ENCODE measurements at regions not wholly inside any gene's neighbourhood (a gene's known extent, or its start where the extent isn't known, plus 50 kb on each side); places are given as distances from the start of the nearest gene placed in this dataset.

DNA sequence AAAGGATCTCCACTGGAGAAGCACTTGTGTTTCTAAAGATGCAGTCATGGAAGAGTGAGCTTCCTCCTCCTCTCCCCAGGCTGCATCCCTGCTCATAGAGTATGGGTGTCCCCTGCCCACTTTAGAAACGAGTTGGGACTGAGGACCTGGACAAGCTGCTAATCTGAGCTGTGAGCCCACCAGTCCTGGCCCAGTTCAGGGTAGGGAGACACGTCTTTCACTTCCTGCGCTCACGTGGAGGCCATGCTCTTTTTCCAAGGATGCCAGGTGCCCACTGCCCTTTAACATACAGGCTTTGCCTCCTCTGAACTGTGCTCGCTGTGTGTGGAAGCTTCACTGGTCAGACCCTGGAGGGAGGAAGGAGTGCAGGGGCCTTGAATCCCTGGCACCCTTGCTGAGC is 316.3 kb downstream of the UACA start:
- WGBS (ENCODE audit: insufficient coverage, insufficient replicate concordance, low lambda C conversion rate, missing lambda C conversion rate), result 39% methylated on average over 5 of the region's 5 CpGs
- no peak for TF ChIP-seq NFYB (IDR thresholded peaks at IDR 0.05; ENCODE audit: insufficient read depth, low read depth, low read length)
- no peak for TF ChIP-seq SRF (IDR thresholded peaks at IDR 0.05; ENCODE audit: low read depth in 2 of 2, low read length in 2 of 2)
- no peak for TF ChIP-seq RB1 (IDR thresholded peaks at IDR 0.05; ENCODE audit: borderline replicate concordance)
- TF ChIP-seq SMARCA5 (IDR thresholded peaks at IDR 0.05), result no peak
- TF ChIP-seq, protein P1, sequence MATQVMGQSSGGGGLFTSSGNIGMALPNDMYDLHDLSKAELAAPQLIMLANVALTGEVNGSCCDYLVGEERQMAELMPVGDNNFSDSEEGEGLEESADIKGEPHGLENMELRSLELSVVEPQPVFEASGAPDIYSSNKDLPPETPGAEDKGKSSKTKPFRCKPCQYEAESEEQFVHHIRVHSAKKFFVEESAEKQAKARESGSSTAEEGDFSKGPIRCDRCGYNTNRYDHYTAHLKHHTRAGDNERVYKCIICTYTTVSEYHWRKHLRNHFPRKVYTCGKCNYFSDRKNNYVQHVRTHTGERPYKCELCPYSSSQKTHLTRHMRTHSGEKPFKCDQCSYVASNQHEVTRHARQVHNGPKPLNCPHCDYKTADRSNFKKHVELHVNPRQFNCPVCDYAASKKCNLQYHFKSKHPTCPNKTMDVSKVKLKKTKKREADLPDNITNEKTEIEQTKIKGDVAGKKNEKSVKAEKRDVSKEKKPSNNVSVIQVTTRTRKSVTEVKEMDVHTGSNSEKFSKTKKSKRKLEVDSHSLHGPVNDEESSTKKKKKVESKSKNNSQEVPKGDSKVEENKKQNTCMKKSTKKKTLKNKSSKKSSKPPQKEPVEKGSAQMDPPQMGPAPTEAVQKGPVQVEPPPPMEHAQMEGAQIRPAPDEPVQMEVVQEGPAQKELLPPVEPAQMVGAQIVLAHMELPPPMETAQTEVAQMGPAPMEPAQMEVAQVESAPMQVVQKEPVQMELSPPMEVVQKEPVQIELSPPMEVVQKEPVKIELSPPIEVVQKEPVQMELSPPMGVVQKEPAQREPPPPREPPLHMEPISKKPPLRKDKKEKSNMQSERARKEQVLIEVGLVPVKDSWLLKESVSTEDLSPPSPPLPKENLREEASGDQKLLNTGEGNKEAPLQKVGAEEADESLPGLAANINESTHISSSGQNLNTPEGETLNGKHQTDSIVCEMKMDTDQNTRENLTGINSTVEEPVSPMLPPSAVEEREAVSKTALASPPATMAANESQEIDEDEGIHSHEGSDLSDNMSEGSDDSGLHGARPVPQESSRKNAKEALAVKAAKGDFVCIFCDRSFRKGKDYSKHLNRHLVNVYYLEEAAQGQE (IDR thresholded peaks at IDR 0.05; ENCODE audit: low read depth, low read length), result no peak
- TF ChIP-seq, protein P2, sequence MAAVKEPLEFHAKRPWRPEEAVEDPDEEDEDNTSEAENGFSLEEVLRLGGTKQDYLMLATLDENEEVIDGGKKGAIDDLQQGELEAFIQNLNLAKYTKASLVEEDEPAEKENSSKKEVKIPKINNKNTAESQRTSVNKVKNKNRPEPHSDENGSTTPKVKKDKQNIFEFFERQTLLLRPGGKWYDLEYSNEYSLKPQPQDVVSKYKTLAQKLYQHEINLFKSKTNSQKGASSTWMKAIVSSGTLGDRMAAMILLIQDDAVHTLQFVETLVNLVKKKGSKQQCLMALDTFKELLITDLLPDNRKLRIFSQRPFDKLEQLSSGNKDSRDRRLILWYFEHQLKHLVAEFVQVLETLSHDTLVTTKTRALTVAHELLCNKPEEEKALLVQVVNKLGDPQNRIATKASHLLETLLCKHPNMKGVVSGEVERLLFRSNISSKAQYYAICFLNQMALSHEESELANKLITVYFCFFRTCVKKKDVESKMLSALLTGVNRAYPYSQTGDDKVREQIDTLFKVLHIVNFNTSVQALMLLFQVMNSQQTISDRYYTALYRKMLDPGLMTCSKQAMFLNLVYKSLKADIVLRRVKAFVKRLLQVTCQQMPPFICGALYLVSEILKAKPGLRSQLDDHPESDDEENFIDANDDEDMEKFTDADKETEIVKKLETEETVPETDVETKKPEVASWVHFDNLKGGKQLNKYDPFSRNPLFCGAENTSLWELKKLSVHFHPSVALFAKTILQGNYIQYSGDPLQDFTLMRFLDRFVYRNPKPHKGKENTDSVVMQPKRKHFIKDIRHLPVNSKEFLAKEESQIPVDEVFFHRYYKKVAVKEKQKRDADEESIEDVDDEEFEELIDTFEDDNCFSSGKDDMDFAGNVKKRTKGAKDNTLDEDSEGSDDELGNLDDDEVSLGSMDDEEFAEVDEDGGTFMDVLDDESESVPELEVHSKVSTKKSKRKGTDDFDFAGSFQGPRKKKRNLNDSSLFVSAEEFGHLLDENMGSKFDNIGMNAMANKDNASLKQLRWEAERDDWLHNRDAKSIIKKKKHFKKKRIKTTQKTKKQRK (IDR thresholded peaks at IDR 0.05; ENCODE audit: low read depth, low read length), result no peak
- no peak for TF ChIP-seq FOS (IDR thresholded peaks at IDR 0.05; ENCODE audit: borderline replicate concordance, extremely low read depth, insufficient read length)
- TF ChIP-seq RBBP5 (conservative IDR thresholded peaks at IDR 0.05), result no peak
- no peak for TF ChIP-seq TARDBP (IDR thresholded peaks at IDR 0.05; ENCODE audit: borderline replicate concordance)
- TF ChIP-seq FOXK2 (IDR thresholded peaks at IDR 0.05), result no peak
- TF ChIP-seq SMAD5 (IDR thresholded peaks at IDR 0.05; ENCODE audit: low read depth), result no peak
- TF ChIP-seq NRF1 (conservative IDR thresholded peaks at IDR 0.05; ENCODE audit: low read depth, low read length), result no peak
- peaks cover 10 to 20% of the 10 kb centered on the region in 2 experiments for H3K27me3 ChIP-seq (replicated peaks in 1 of 2; ENCODE audit: control insufficient read depth in 2 of 2, insufficient read depth in 2 of 2, low read length in 1 of 2)
- SMC1A ChIA-PET (ENCODE audit: uncharacterized antibody, unreplicated experiment), result no interaction called here
- H3K36me3 ChIP-seq (ENCODE audit: control insufficient read depth in 2 of 2, insufficient read depth in 2 of 2, low read length in 1 of 2), result no peaks in the 10 kb centered on the region
- no peak for FAIRE-seq
- in situ Hi-C loops (cut with MboI), result no loop called here
- H2AFZ ChIP-seq (ENCODE audit: control insufficient read depth, low read depth, low read length), result no peak overlapping the region
- H3K9me3 ChIP-seq (replicated peaks; ENCODE audit: control insufficient read depth, insufficient read depth, low read length), result no peaks in the 10 kb centered on the region
- DNase-seq (ENCODE audit: low read depth, low spot score), result no peak
- CTCF ChIA-PET, result interaction anchor here (1.1 kb wide), 1 partner anchor 971 kb away, joined by 3 read pairs; no protein-coding TSS in a partner anchor
- ATAC-seq, result no peak
- no TSS peak for BruUV-seq (replicated peaks)
- no peaks in the 10 kb centered on the region for H4K20me1 ChIP-seq (ENCODE audit: control insufficient read depth, insufficient read depth)
- no peaks in the 10 kb centered on the region; the same call in 1 of the 2 replicates for H3K4me1 ChIP-seq (ENCODE audit: control insufficient read depth, insufficient read depth, low read length)
- intact Hi-C loops (cut with micrococcal nuclease; ENCODE audit: unreplicated experiment), result no loop called here
- RAD21 ChIA-PET (ENCODE audit: unreplicated experiment), result no interaction called here
- H3K4me2 ChIP-seq (ENCODE audit: control insufficient read depth, insufficient read depth), result no peak overlapping the region
- no peaks in the 10 kb centered on the region for H3K79me2 ChIP-seq (ENCODE audit: control insufficient read depth, insufficient read depth, low read length)
- H3K27ac ChIP-seq (ENCODE audit: control insufficient read depth, insufficient read depth), result no peak overlapping the region
- H3K4me3 ChIP-seq, result no peak overlapping the region
- POLR2A ChIA-PET, result no interaction called here
- no peak overlapping the region for H3K9ac ChIP-seq (ENCODE audit: control insufficient read depth, insufficient read depth, low read length)
